CD14-positive monocyte (primary cell): ENCODE measurements at regions not wholly inside any gene's neighbourhood (a gene's known extent, or its start where the extent isn't known, plus 50 kb on each side); places are given as distances from the start of the nearest gene placed in this dataset.
"Not testable (repeated sequence)": the region's sequence is repeated elsewhere in the genome, so short reads cannot be mapped to it uniquely, and the experiment has no call there.

ENCODE experiments used
- DNase-seq, 3 donors: peaks; one replicate each; pipeline ENCODE4 v3.0.0-alpha.2; 2011 to 2022
- H2AFZ ChIP-seq: 2 replicates; pipeline ENCODE4 v1.6.0; 2012; ENCODE audit warnings: mild to moderate bottlenecking, low read depth, low read length, inconsistent platforms; ENCODE audit not compliant: insufficient read depth, poor library complexity, severe bottlenecking
- H3K27ac ChIP-seq, 2 donors: 1 replicate in 1 of 2; 2 replicates in 1 of 2; pipeline ENCODE4 v1.5.1; 2012 to 2013; ENCODE audit warnings: low read length in 2 of 2, control low read depth in 1 of 2, inconsistent platforms in 1 of 2, low read depth in 1 of 2, mild to moderate bottlenecking in 1 of 2
- H3K27me3 ChIP-seq, 2 donors: one replicate each; pipeline versions ENCODE4 v1.6.0 to v1.6.1; 2011 to 2013; ENCODE audit warnings: low read length in 2 of 2; ENCODE audit not compliant: control insufficient read depth in 2 of 2, insufficient read depth in 2 of 2
- H3K36me3 ChIP-seq, 2 donors: replicated peaks in 1 of 2; 1 replicate in 1 of 2; 2 replicates in 1 of 2; pipeline versions ENCODE4 v1.5.1 to v1.6.1; 2012 to 2013; ENCODE audit warnings: low read length in 2 of 2, control low read depth in 1 of 2, inconsistent platforms in 1 of 2, mild to moderate bottlenecking in 1 of 2; ENCODE audit not compliant: insufficient read depth in 2 of 2, control insufficient read depth in 1 of 2
- H3K4me1 ChIP-seq, 2 donors: 1 replicate in 1 of 2; 2 replicates in 1 of 2; pipeline versions ENCODE4 v1.5.1 to v1.6.1; 2012 to 2013; ENCODE audit warnings: low read length in 2 of 2, control low read depth in 1 of 2, inconsistent platforms in 1 of 2, mild to moderate bottlenecking in 1 of 2, moderate library complexity in 1 of 2; ENCODE audit not compliant: insufficient read depth in 2 of 2, control insufficient read depth in 1 of 2
- H3K4me2 ChIP-seq: replicated peaks from 2 replicates; pipeline ENCODE3; 2012; ENCODE audit warnings: low read length, moderate library complexity, mild to moderate bottlenecking; ENCODE audit not compliant: poor library complexity, severe bottlenecking; ENCODE audit errors: extremely low read depth
- H3K4me3 ChIP-seq, 3 experiments: fragments of 200-600 bp in 1 of 3; sonication (generic) in 1 of 3; replicated peaks in 1 of 3; 1 replicate in 2 of 3; 2 replicates in 1 of 3; pipeline ENCODE4 v1.5.1; 2011 to 2013; ENCODE audit warnings: low read length in 3 of 3, mild to moderate bottlenecking in 3 of 3, control low read depth in 2 of 3, low read depth in 2 of 3, inconsistent platforms in 1 of 3, moderate library complexity in 1 of 3
- H3K79me2 ChIP-seq: 2 replicates; pipeline ENCODE4 v1.6.0; 2012; ENCODE audit warnings: mild to moderate bottlenecking, control low read depth, inconsistent platforms, low read length, moderate library complexity; ENCODE audit not compliant: insufficient read depth
- H3K9ac ChIP-seq: 2 replicates; pipeline ENCODE4 v1.6.0; 2017; ENCODE audit warnings: low read length, mild to moderate bottlenecking; ENCODE audit not compliant: insufficient read depth, poor library complexity, severe bottlenecking
- H3K9me3 ChIP-seq, 2 donors: replicated peaks in 1 of 2; 1 replicate in 1 of 2; 2 replicates in 1 of 2; pipeline versions ENCODE4 v1.5.1 to v1.6.1; 2012 to 2013; ENCODE audit warnings: low read length in 2 of 2, control low read depth in 1 of 2; ENCODE audit not compliant: control insufficient read depth in 1 of 2, insufficient read depth in 1 of 2
- H4K20me1 ChIP-seq: 2 replicates; pipeline ENCODE4 v1.6.0; 2012; ENCODE audit warnings: mild to moderate bottlenecking, low read length, control low read depth, moderate library complexity; ENCODE audit not compliant: insufficient read depth
- H3K27ac Mint-ChIP-seq, 7 donors: one replicate each; pipeline ENCODE4 v1.8.0; 2020; ENCODE audit warnings: mild to moderate bottlenecking in 7 of 7, mixed read lengths in 7 of 7, moderate library complexity in 6 of 7, inconsistent platforms in 2 of 7
- H3K27me3 Mint-ChIP-seq, 3 donors: one replicate each; pipeline ENCODE4 v1.8.0; 2021 to 2022; ENCODE audit warnings: low read depth in 3 of 3, mild to moderate bottlenecking in 3 of 3, mixed read lengths in 3 of 3, moderate library complexity in 3 of 3, inconsistent platforms in 1 of 3
- H3K36me3 Mint-ChIP-seq, 2 donors: one replicate each; pipeline ENCODE4 v1.8.0; 2020; ENCODE audit warnings: mixed read lengths in 2 of 2, inconsistent platforms in 1 of 2, mild to moderate bottlenecking in 1 of 2
- H3K4me1 Mint-ChIP-seq: one replicate; pipeline ENCODE4 v1.8.0; 2020; ENCODE audit warnings: mild to moderate bottlenecking, mixed read lengths
- H3K4me3 Mint-ChIP-seq, 2 donors: one replicate each; pipeline ENCODE4 v1.8.0; 2020; ENCODE audit warnings: mild to moderate bottlenecking in 2 of 2, mixed read lengths in 2 of 2, moderate library complexity in 1 of 2
- H3K9me3 Mint-ChIP-seq, 7 donors: one replicate each; pipeline ENCODE4 v1.8.0; 2020 to 2022; ENCODE audit warnings: mixed read lengths in 7 of 7, mild to moderate bottlenecking in 6 of 7, moderate library complexity in 6 of 7, inconsistent platforms in 2 of 7
- CTCF ChIP-seq: fragments of 200-600 bp; IDR thresholded peaks from one replicate; pipeline ENCODE4 v1.8.0; 2022; ENCODE audit warnings: antibody characterized with exemption, mild to moderate bottlenecking
- WGBS: methylation state at CpG from one replicate; pipeline ENCODE4 v1.1.5; 2013; ENCODE audit warnings: missing lambda C conversion rate; ENCODE audit not compliant: insufficient coverage; 5-methylcytosine and 5-hydroxymethylcytosine counted together
- intact Hi-C, 2 donors: fragments of 100-400 bp; cut with micrococcal nuclease; formaldehyde crosslinking; loops; one replicate each; pipeline versions ENCODE4 v1.15.0 to v1.15.1; 2023

GRCh38 chr1:174097426-174097825 is 61.9 kb upstream of the RABGAP1L start:
- H3K27me3 Mint-ChIP-seq: no peaks in the 10 kb centered on the region
- Histone ChIP-seq H3K36me3 (no peaks in the 10 kb centered on the region), H3K27ac (no peak overlapping the region), H3K9ac (no peak overlapping the region), H3K9me3 (no peaks in the 10 kb centered on the region), H2AFZ (no peak overlapping the region), H3K79me2 (no peaks in the 10 kb centered on the region), H3K4me3 (no peak overlapping the region), H4K20me1 (no peaks in the 10 kb centered on the region), H3K4me1 (no peaks in the 10 kb centered on the region), H3K4me2 (no peak overlapping the region), H3K27me3 (no peaks in the 10 kb centered on the region)
- no peak for DNase-seq
- no peaks in the 10 kb centered on the region for H3K36me3 Mint-ChIP-seq
- H3K4me3 Mint-ChIP-seq: no peak overlapping the region
- H3K4me1 Mint-ChIP-seq: no peaks in the 10 kb centered on the region
- 100% methylated on average over 1 of the region's 2 CpGs for WGBS
- H3K9me3 Mint-ChIP-seq: peaks cover 0 to 3% (median 0%) of the 10 kb centered on the region in 7 donors
- TF ChIP-seq CTCF: no peak
- intact Hi-C loops: no loop called here
- H3K27ac Mint-ChIP-seq: no peak overlapping the region

- H3K27me3 Mint-ChIP-seq, H3K4me2 ChIP-seq, DNase-seq, H3K9me3 ChIP-seq, intact Hi-C loops, H3K79me2 ChIP-seq, H3K27ac Mint-ChIP-seq, H3K36me3 Mint-ChIP-seq, H3K27me3 ChIP-seq, H3K4me3 ChIP-seq, H3K4me1 ChIP-seq, H3K27ac ChIP-seq, H4K20me1 ChIP-seq, H3K9me3 Mint-ChIP-seq, H3K4me3 Mint-ChIP-seq, H2AFZ ChIP-seq, H3K9ac ChIP-seq, H3K4me1 Mint-ChIP-seq, H3K36me3 ChIP-seq: not testable (repeated sequence)
- 77% methylated on average over 2 of the region's 5 CpGs for WGBS
Observed at GRCh38 chr1:174093789-174094188, 65.5 kb upstream of the RABGAP1L start.
